D341Med (cell line): ENCODE measurements at regions not wholly inside any gene's neighbourhood (a gene's known extent, or its start where the extent isn't known, plus 50 kb on each side); places are given as distances from the start of the nearest gene placed in this dataset.

Experiments used
- DNase-seq: peaks from one replicate; pipeline ENCODE4 v3.0.0; 2012; ENCODE audit warnings: low spot score

DNA sequence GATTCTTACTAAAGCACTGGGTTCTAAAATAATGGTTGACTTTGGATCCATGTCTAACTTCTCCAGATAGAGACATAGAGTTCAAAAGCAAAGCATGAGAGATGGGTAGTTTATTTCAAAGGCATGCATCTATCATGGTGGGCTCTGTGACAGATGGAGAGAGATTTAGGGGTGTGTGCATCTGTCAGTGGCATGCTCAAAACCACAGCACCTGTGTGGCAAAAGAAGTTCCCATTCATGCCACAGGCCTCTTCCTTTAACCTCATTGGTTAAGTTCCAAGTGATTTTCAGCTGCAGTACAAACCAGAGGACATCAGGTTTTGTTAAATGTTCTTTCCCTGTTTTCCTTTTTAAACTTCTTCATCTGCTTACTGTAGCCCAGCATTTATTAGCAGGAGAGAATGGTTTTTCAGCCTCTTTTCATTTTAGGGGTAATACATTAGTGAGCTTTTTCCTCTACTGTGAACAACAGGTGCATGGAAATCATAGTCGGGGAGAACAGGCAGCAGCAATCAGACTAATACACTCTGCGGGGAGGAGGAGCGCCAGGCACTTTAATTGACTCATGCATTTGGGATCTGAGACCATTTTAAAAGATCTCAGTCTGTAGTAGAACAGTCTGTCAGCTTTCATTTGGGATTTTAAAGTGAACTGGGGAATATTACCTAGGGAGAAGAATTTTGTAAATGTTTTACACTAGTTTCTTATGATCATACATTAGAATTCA, 52.4 kb upstream of the UPP2 start:
- DNase-seq, result no peak

DNA sequence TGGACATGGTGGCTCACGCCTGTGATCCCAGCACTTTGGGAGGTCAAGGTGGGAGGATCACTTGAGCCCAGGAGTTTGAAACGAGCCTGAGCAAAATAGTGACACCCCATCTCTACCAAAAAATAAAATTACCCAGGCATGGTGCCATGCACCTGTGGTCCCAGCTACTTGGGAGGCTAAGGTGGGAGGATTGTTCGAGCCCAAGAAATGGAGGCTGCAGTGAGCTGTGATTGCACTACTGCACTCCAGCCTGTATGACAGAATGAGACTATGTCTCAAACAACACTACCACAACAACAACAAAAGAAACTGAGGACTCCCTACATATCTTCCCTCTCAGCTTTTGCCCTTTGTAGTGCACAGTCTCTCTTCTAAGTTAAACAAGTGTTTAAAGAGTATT, 53.3 kb upstream of the UPP2 start:
- no peak for DNase-seq

DNA sequence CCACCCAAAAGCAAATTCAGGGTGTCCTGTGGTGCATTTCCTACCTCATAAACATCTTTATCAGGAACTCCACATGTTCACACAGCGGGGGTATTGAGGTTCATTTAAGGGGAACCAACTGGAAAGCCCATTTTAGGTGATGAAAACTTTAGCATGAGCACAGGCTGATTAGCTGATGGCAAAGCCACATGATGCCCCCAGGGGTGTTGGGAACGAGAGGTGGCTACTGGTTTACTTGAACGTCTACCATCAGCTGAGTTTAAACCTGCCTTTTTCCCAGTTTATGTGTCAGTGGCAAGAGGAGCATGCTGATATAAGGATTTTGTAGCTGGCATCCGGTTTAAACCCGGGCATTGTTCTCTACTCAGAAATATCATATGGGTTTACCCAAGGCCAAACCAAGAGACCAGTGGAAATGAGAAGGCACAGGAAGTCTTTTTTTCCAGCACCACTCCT, 54.5 kb upstream of the UPP2 start:
- DNase-seq, result no peak

DNA sequence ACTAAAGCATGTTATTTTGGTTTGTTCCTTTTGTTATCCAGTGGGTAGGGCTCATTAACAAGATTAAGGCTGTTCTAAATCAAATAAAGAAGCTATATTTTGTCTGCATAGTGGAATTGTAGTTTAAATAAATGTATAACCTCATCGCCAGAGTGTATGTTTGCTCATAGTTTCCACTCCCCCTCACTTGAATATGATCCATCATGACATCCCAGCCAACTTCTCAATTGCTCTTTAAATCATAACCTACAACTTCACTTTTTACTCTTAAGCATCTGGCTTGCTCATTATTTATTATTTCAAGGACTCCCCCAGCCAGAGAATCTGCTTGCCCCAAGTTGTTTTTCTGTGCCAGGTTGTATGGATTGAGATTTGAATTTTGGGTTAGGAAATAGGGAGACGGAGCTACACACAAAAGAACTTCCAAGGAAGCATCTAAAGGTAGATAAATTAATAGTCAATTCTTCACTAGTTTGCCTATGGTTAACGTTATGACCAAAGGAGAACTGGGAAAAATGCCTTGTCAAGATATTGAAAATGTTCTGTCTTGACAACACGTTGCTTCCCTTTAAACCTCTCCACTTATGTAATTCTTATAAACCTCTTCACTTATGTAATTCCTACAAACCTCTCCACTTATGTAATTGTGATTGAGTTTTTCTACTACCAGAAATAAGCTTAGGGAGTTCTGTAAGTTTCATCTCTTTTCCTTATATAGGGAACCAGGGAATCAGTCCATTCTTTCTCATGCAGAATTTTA, 55.4 kb upstream of the UPP2 start:
- DNase-seq, result no peak

DNA sequence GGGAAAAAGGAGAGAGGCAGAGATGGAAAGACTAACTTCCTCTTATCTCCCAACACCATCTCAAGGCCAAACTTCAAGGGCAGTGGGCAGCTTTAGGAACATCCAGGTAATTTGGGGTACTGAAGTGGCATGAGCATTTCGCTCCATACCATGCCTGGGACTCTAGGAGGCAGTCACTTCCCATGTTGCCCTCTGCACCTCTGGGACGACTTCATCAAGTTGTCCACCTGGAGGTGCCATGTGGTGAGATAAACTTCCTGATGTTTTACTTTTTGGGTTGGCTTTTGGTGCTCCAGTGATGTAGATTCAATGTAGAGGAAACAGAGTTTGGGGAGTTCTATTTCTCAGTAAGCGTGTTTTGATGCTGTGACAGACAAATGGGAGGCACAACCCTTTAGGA, 56.3 kb upstream of the UPP2 start:
- DNase-seq, result no peak

DNA sequence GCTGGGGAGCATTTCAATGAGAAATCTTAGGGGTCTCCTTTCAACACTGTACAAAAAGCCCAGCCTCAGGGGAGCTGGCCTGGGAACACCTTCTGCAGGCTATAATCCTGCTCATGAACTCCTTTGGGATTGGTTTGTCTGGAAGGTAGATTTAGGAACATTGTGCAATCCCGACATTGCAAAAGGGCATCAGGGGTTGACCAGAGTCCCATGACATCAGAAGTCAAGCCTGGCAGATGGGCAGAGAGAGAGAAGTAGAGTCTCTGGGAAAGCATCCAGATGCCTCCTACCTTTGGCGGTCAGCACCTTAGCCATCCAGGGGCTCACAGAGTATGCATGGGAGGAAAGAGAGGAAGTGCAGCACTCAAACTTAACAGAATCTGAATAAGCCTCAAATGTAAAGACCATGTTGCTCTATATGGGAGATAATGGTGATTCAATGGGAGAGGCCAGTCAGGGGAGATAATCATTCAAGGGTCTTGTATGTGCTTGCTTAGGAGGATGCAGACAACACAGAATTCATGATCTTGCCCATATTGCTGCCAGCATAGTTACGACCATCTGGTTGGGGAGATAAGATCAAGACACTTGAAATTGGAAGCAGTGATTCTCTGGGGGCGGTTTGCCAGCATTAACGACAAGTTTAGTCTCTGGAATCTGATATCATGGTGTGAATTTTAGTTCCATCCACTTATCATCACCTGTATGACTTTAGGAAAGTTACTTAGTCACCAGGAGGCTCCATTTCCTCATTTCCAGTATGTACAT, 58.3 kb upstream of the UPP2 start:
- DNase-seq, result no peak

DNA sequence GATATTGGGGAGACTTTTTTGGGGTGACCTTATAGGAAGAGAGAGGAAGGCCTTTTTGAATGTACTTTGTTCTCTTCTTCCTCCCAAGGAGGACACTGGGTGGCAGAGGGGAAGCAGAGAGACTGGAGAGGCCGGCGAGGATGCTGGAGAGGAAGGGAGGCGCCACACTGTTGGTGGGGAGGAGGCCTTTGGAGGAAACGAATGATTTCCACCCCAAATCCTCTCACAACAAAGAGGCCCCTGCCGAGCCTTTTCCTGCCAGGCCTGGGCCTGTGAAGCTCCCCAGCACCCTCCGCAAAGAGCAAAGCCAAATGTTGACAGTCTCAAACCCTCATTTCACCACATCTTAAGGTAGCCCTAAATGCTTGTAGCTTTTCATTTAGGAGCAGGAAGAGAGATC, 59.0 kb upstream of the UPP2 start:
- peak; percentile 28 for DNase-seq

DNA sequence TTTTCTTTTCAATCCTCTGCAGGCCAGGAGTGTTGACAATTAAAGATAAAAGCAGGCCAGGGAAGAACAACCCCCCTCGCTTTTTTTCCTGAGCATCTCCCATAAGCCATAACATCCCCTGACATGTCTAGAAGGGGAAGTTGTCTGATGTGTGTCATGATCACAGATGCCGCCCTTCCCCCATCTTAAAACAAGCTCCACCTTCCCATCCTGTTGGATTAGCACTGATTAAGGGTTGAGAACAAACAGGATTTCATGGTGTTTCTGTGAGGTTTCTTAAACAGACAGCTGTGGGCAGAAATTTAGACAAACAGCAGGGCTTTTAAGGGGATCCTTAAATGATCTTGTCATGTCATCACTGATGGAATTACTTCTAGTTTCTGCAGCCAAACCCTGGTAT, 59.4 kb upstream of the UPP2 start:
- peak; percentile 63 for DNase-seq

DNA sequence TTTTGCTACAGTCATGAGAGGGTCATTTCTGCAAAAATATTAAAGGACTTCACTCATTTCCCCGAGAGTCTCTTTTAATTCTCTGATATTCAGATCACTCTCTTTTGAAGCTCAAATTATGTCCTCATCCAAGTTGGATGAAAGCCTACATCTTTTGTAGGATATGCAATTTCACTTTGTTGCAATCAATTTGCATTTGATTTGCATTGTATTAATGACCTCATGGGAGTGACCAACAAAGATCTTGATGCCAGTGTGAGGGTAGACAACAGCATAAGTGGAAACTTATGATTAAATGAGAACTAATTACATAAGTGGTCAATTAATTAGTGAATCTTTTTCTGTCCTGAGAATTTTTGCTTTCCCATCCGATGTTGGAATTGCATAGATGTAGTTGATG, 60.3 kb upstream of the UPP2 start:
- no peak for DNase-seq

DNA sequence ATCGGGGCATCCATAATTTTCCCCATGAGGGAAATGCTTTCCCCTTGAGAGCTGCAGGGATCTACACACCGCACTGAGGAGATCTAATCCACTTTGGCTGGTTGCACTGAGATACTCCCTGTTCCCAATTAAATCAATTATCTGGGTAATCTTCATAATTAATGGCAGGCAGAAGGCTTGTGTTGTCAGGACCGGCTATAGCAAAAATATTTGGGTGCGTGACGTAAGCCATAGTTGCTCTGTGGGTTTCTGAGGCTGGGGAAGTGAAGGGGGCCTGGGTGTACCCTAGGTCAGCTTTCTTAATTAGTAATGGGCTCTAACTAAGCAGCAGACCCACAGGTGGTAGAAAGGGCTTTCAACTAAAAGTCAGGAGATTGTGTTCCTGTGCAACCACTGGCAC, 62.8 kb upstream of the UPP2 start:
- peak; percentile 57 for DNase-seq

DNA sequence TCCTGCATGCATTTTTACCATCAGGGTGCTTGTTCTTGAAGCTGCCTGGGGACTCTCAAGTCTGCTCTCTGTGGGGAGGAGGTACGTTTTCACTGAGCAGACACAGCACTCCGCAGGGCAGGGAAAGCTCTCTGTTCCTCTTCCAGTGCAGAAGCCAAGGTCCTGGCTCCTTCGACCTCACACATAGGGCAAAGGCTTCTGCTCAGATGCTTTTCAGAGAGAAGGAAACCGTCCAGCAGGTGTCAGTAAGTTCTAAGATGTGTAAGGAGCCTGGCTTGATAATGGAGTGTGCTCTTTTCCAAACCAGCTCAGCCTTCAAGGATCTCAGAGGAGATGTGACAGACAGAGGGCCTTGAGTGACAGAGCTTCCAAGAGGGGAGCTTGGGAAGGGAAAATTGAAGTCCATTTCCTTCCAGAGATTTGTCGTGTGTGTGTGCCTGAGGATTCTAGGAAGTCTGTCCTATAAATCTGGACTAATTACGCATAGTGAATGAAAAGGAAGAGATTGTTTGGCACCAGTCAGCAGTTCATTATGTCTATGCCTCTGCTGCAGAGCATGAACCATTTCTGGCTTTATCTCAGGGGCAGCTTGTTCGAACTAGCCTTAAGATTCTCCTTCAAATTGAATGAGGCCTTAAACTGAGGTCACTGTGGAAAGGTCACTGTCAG, 67.3 kb upstream of the UPP2 start:
- peak; percentile 61 for DNase-seq

DNA sequence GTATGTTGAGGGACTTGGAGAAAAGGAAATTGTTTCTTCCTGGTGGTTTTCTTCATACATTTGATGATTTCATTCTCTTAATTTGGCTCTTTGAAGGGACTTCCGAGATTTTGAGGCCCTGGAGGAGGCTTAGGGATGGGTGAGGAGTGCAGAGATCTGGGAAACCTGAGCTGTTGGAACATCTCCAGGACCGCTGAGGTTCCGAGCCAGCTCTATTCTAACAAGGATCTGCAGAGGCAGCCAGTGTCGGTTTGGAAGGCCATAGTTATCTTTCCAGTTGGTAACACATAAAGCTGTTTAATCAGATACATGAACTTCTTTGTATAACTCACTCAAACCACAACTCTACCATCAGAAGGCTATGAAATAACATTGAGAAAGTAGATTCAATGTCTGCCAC, 70.3 kb upstream of the UPP2 start:
- no peak for DNase-seq

DNA sequence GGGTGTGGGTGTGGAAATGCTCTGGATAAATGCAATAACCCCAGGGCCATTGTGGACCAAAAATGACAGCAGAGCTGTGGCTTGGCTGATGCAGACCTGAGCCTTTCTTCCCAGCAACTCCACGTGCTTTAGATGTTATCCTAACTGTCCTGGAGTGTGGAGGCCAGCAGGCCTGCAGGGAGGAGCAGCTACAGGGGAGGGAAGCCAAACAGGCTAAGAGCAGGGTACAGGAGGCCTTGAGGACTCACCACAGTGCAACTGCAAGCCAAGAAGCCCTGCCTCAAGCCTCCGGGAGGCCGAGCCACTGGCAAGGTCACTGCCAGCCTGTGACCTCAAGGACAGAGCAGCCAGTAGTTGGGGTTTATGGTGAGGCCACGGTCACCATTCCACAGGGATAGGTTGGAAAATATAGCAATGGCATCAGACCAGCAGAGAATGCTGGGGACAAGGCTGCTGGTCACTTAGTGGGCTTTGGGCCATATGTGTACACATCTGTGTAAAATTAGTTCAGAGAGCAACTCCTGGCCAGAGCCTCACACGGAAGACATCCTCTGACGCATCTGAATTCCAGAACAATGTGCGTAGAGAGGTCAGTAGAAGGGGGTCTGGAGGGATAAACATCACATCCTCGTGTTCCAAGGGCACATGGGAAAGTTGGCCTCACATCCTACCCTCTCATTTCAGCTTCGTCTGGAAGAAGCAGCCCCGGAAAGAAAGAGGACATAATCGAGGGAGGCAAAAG, 76.2 kb upstream of the UPP2 start:
- no peak for DNase-seq

DNA sequence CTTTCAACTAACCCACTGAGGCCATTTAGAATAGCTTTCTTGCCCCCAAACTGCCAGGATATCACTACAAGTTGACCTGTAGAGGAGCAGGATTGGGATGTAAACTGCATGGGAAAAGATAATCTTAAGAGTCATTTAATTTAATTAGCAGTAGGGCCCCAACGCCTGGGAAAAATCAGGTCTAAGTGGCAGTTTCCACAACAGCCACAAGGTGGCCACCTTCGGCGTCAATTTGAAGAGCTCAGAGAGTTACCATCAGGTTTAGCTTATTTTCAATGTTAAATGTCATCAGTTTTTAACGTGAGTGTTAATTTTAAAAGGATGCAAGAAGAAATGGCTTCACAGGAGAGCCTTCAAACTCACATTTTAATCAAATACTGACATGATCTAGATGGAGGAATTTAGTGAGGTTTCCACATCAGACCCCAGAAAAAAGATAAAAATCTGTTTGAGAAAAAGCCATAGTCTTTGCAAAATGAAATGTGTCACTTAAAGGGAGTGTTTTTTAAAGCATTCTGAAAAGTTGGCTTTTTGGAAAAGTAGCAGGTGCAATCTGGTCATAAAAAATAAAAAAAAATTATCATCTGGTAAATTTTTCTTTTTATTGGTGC, 77.3 kb upstream of the UPP2 start:
- peak; percentile 65 for DNase-seq

DNA sequence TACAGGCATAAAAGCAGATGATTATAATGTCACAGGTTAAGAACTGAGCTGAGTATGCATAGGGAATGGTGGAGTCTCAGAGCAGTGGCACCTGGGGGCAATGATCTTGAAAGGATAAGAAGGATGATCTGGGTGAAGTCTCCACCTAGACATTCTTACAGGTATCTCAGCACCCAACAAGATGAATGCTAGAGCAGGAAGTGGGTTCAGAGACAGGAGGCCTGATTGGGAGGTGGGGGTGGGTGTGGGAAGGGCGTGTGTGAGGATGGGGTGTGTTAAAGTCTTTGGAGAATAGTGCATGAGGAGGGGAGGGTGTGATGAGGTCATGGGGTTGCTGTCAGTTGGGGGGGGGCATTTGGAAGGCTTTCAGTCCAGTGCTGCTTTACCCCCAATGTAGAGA, 78.8 kb upstream of the UPP2 start:
- DNase-seq, result no peak

DNA sequence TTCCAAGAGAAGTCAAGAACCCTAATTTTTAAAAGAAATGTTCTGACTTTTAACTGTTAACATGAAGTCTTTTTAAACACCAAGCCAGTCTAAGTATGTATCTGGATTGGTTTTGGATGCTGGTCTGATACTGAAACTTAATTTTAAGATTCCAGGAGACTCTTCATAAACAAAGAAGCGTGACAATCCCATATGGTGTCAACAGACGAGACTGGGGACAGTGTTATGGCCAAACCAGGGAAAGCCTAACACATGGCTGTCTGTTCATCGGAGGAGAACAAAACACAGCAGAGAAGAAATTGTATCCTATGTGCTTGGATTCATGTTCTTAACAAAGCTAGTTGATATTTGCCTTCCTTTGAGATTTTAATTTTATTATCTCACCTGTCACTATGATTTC, 80.5 kb upstream of the UPP2 start:
- no peak for DNase-seq

DNA sequence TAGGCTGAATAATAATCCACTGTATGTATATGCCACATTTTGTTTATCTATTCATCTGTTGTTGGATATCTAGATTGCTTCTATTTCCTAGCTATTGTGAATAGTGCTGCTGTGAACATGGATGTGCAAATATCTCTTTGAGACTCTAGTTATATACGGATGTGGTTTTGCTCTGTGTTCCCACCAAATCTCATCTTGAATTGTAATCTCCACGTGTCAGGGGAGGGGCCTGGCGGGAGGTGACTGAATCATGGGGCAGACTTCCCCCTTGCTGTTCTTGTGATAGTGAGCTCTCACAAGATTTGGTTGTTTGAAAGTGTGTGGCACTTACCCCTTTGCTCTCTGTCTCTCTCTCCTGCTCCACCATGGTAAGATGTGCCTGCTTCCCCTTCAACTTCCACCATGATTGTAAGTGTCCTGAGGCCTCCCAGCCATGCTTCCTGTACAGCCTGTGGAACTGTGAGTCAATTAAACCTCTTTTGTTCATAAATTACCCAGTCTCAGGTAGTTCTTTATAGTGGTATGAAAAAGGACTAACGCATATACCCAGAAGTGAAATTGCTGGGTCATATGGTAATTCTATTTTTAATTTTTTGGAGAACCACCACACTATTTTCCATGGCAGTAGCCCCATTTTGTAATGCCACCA, 86.1 kb upstream of the UPP2 start:
- DNase-seq, result no peak

DNA sequence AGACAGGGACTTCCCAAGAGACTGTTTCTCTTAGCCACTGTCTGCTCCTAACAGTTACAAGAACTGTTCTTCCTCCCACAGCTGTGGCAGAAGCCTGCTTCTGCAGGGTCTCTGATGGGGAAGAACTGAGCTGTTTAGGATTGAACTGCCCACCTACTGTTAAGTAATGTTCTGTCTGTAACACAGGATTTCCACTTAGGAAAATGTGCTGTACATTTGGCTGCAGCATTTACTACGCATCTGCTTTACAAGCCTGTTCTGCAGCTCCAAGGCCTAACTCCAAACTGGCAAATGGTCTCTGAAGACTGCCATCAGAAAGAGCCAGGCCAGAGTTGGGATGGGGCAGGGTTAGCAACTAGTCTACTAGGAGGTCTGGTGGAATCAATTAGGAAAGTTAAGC, 87.8 kb upstream of the UPP2 start:
- DNase-seq, result no peak

DNA sequence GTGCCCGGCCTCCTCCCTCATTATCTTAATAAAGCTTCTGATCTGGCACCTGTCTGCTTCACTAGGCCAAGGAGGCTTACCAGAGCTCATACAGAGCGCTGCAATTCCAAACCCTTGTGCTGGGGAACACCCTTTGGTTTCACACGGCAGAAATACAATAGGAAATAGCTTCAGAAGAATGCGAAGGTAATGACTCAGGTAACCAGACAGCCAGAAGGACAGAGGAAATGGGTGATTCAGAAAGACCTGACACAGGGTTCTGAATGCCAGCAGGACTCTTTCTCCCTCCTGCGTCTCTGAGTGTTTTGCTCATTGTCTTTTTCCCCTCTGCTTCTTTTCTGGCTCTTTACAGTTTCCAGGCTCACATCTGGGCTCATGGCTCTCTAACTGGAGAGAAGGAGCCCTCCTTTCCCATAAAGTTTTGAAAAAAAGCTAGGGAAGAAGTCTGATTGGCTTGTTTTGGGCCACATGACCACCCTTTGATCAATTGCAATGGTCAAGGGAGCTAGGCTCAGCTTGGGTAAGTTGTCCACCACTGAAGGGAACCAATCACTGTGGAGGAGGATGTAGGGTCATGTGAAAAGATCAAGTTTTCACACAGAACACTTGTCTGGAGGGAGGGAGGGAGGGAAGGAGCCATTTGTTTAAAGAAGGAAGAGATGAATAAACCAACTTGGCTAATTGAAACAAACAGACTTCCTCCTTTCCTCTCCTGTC, 90.5 kb upstream of the UPP2 start:
- DNase-seq, result no peak

DNA sequence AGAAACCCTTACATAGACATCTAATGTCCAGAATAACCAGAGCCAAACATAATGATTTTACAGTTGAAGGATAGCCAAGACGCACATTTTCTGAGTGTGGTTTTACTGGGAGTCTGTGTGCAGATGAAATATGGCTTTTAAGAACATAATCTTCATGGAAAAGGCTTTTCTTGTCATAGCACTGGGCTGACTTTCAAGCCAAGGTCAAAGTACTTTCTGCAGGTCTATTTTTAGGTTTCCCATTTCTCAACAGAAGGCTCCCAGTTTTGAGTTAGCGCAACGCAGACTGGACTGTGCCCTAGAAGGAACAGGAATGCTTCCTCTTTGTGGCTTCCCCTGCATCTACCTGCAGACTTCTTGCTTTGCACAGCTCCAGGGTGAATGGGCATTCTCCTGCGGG, 92.3 kb upstream of the UPP2 start:
- DNase-seq, result no peak
